LNCAP (cell line): ENCODE measurements at regions not wholly inside any gene's neighbourhood (a gene's known extent, or its start where the extent isn't known, plus 50 kb on each side); places are given as distances from the start of the nearest gene placed in this dataset.

Experiments used
- CTCF ChIP-seq: fragments of 450-650 bp; IDR thresholded peaks from 2 replicates; pipeline ENCODE4 v1.5.1; 2017; ENCODE audit warnings: mild to moderate bottlenecking

GRCh38 chr2:195498176-195498575 lies 158.8 kb upstream of the SLC39A10 start:
- TF ChIP-seq CTCF, result peak; percentile 30; the same call in 1 of the 2 replicates

GRCh38 chr2:195496991-195497390 lies 160.0 kb upstream of the SLC39A10 start:
- TF ChIP-seq CTCF, result no peak

GRCh38 chr2:195495966-195496365 lies 161.1 kb upstream of the SLC39A10 start:
- TF ChIP-seq CTCF, result no peak

- no peak for TF ChIP-seq CTCF
These were observed 161.7 kb upstream of the SLC39A10 start for GRCh38 chr2:195495351-195495750.

- TF ChIP-seq CTCF, result no peak
These were observed 162.6 kb upstream of the SLC39A10 start for GRCh38 chr2:195494451-195494850.

- TF ChIP-seq CTCF, result no peak
These were observed 163.6 kb upstream of the SLC39A10 start for GRCh38 chr2:195493416-195493815.

- no peak for TF ChIP-seq CTCF
These were observed 166.7 kb upstream of the SLC39A10 start for GRCh38 chr2:195490319-195490718.

DNA sequence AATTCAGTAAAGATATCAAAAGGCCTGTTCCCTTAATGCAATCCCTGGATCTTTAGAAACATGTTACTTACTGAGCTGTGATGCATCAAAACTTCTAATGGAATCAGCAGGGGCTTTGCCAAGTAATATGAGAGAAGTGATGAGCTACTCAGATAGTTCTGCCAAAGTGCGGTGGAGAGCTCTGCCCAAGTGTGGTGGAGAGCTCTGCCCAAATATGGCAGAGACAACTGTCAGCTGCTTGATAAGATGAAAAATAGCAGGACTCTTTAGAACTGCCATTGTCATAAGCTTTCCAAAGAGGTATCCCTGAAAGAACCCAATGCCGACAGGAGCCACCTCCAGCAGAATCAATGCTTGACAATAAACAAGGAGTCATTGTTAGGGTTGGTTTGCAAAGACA lies 167.9 kb upstream of the SLC39A10 start:
- TF ChIP-seq CTCF, result no peak
